GM20000 (cell line): ENCODE measurements at regions not wholly inside any gene's neighbourhood (a gene's known extent, or its start where the extent isn't known, plus 50 kb on each side); places are given as distances from the start of the nearest gene placed in this dataset.

Experiments used
- DNase-seq: peaks from one replicate; pipeline ENCODE4 v3.0.0; 2012; ENCODE audit warnings: low spot score
- CTCF ChIP-seq: IDR thresholded peaks from 2 replicates; pipeline ENCODE4 v1.5.1; 2012; ENCODE audit warnings: mild to moderate bottlenecking, control low read depth; ENCODE audit errors: extremely low read depth, missing control alignments

- no peak for DNase-seq
- TF ChIP-seq CTCF, result no peak
Observed at GRCh38 chr6:14444295-14444972, 326.9 kb downstream of the CD83 start.

GRCh38 chr6:14447240-14447639 is 329.7 kb downstream of the CD83 start:
- no peak for TF ChIP-seq CTCF
- no peak for DNase-seq

GRCh38 chr6:14448246-14448645 is 330.7 kb downstream of the CD83 start:
- no peak for TF ChIP-seq CTCF
- no peak for DNase-seq

- no peak for TF ChIP-seq CTCF
- no peak for DNase-seq
Observed at GRCh38 chr6:14450133-14450504, 332.5 kb downstream of the CD83 start.

- DNase-seq, result no peak
- no peak for TF ChIP-seq CTCF
Observed at GRCh38 chr6:14450578-14450977, 333.0 kb downstream of the CD83 start.

GRCh38 chr6:14451594-14452374 is 334.2 kb downstream of the CD83 start:
- no peak for DNase-seq
- no peak for TF ChIP-seq CTCF
